Astrocyte of the spinal cord (primary cell): ENCODE measurements at regions not wholly inside any gene's neighbourhood (a gene's known extent, or its start where the extent isn't known, plus 50 kb on each side); places are given as distances from the start of the nearest gene placed in this dataset.
A peak's percentile ranks its signal among the peaks of the same experiment; 100 is the strongest.
"Not testable (repeated sequence)": the region's sequence is repeated elsewhere in the genome, so short reads cannot be mapped to it uniquely, and the experiment has no call there.

ENCODE experiments used
- DNase-seq: peaks from one replicate; pipeline ENCODE4 v3.0.0; 2011; ENCODE audit warnings: low read depth, low spot score
- H3K4me3 ChIP-seq: 2 replicates; pipeline ENCODE4 v1.5.1; 2011; ENCODE audit warnings: low read depth, mild to moderate bottlenecking, low read length, moderate library complexity
- CTCF ChIP-seq: IDR thresholded peaks from 2 replicates; pipeline ENCODE4 v1.5.1; 2012; ENCODE audit warnings: low read depth, mild to moderate bottlenecking, low read length, inconsistent platforms
- in situ Hi-C: cut with HindIII; loops from 2 replicates; pipeline ENCODE4 v1.10.0; 2017; ENCODE audit warnings: low sequenced_read_pairs

- H3K4me3 ChIP-seq = no peak overlapping the region
- no peak for DNase-seq
- in situ Hi-C loops = no loop called here
- no peak for TF ChIP-seq CTCF
These were observed 286.1 kb upstream of the HNRNPA3 start for GRCh38 chr2:176926453-176926852.

GRCh38 chr2:176929387-176929786 lies 283.2 kb upstream of the HNRNPA3 start:
- DNase-seq, in situ Hi-C loops, H3K4me3 ChIP-seq: not testable (repeated sequence)

- DNase-seq = peak; percentile 34
- no peak overlapping the region for H3K4me3 ChIP-seq
- in situ Hi-C loops = no loop called here
- no peak for TF ChIP-seq CTCF
These were observed 280.7 kb upstream of the HNRNPA3 start for GRCh38 chr2:176931588-176932563.

- TF ChIP-seq CTCF = no peak
- H3K4me3 ChIP-seq = no peak overlapping the region
- in situ Hi-C loops = no loop called here
- DNase-seq = no peak
These were observed 278.5 kb upstream of the HNRNPA3 start for GRCh38 chr2:176934131-176934530.

GRCh38 chr2:176934869-176935415 lies 277.7 kb upstream of the HNRNPA3 start:
- no peak for DNase-seq
- no peak for TF ChIP-seq CTCF
- no peak overlapping the region for H3K4me3 ChIP-seq
- in situ Hi-C loops = no loop called here

- in situ Hi-C loops = no loop called here
- no peak overlapping the region for H3K4me3 ChIP-seq
- DNase-seq = no peak
- TF ChIP-seq CTCF = no peak
These were observed 277.0 kb upstream of the HNRNPA3 start for GRCh38 chr2:176935543-176936102.

GRCh38 chr2:176936410-176936809 lies 276.2 kb upstream of the HNRNPA3 start:
- TF ChIP-seq CTCF = no peak
- in situ Hi-C loops = no loop called here
- no peak for DNase-seq
- H3K4me3 ChIP-seq = no peak overlapping the region
